ENCODE measurements at regions not wholly inside any gene's neighbourhood (a gene's known extent, or its start where the extent isn't known, plus 50 kb on each side); places are given as distances from the start of the nearest gene placed in this dataset.

DNA sequence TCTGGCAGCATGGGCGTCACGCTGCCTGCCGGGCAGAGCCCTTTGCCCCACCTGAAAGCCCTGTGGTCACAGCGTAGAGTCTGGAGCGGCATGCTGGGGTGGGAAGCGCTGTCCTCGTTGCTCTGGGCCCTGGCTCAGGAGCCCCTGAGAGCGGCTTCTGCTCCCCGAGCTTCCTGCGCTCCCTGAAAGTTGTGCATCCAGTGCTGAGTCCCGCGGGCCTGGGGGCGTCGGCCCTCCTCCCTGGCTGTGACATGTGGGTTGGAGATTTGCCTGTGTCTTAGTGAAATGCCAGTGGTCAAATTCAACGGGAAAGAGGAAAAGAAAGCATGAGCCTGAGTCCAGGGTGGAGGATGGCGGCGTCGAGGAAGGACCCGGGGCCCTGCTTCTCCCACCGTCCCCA is 1208.0 kb downstream of the BRD1 start:
- ChIA-PET POLR2A (no interaction called here), CTCF (no interaction called here)
- intact Hi-C loops (cut with micrococcal nuclease; ENCODE audit: unreplicated experiment) (no loop called here), in situ Hi-C loops (cut with HindIII; ENCODE audit: low pct_unique_long_range_greater_than_20kb, low sequenced_read_pairs) (no loop called here)
- no TSS peak for BruUV-seq (replicated peaks)
- Histone ChIP-seq H3K27me3 (ENCODE audit: control insufficient read depth, insufficient read depth, low read length) (no peaks in the 10 kb centered on the region; the same call in 1 of the 2 replicates), H3K4me3 (ENCODE audit: low read depth in 2 of 2, low read length in 2 of 2) (no peak overlapping the region), H3K9me3 (ENCODE audit: control insufficient read depth, insufficient read depth, low read depth, low read length) (no peaks in the 10 kb centered on the region), H3K27ac (ENCODE audit: low read length) (no peak overlapping the region), H3K4me1 (ENCODE audit: control insufficient read depth, insufficient read depth, low read length) (no peaks in the 10 kb centered on the region; the same call in 1 of the 2 replicates), H3K36me3 (ENCODE audit: control insufficient read depth, insufficient read depth, low read length) (no peaks in the 10 kb centered on the region)
- DNase-seq (ENCODE audit: low read depth, low spot score) (no peak), ATAC-seq (no peak)
- TF ChIP-seq SIN3A (IDR thresholded peaks at IDR 0.05; ENCODE audit: borderline replicate concordance, insufficient read depth, low read depth, low read length) = no peak
- TF ChIP-seq CTCF (IDR thresholded peaks at IDR 0.05) = no peak
- no peak for TF ChIP-seq TCF7L2 (IDR thresholded peaks at IDR 0.05; ENCODE audit: low read depth, low read length)

DNA sequence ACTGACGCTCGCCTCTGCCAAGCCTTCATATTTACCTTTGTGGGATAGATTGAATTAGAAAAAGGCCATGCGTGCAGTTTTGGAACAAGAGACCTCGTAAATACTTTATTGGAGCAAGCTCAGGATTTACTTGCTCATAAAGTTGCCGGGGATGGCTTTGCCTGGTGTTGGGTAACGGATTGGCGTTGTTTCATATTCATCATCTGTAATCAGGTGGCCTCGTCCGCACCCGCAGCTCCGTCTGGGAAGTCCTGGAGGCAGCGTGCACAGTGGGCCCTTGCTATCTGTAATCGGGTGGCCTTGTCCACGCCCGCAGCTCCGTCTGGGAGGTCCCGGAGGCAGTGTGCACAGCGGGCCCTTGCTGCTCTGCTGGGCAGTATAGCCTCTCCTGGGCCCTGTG is 1209.3 kb downstream of the BRD1 start:
- H3K9me3 ChIP-seq (ENCODE audit: control insufficient read depth, insufficient read depth, low read depth, low read length) = no peaks in the 10 kb centered on the region
- in situ Hi-C loops (cut with HindIII; ENCODE audit: low pct_unique_long_range_greater_than_20kb, low sequenced_read_pairs) (no loop called here), intact Hi-C loops (cut with micrococcal nuclease; ENCODE audit: unreplicated experiment) (no loop called here)
- H3K4me3 ChIP-seq (ENCODE audit: low read depth in 2 of 2, low read length in 2 of 2) = no peak overlapping the region
- no peak; the same call in 1 of the 2 replicates for ATAC-seq
- no peaks in the 10 kb centered on the region; the same call in 1 of the 2 replicates for H3K27me3 ChIP-seq (ENCODE audit: control insufficient read depth, insufficient read depth, low read length)
- ChIA-PET CTCF (no interaction called here), POLR2A (no interaction called here)
- DNase-seq (ENCODE audit: low read depth, low spot score) = no peak
- no peak overlapping the region for H3K27ac ChIP-seq (ENCODE audit: low read length)
- TF ChIP-seq, protein P1, sequence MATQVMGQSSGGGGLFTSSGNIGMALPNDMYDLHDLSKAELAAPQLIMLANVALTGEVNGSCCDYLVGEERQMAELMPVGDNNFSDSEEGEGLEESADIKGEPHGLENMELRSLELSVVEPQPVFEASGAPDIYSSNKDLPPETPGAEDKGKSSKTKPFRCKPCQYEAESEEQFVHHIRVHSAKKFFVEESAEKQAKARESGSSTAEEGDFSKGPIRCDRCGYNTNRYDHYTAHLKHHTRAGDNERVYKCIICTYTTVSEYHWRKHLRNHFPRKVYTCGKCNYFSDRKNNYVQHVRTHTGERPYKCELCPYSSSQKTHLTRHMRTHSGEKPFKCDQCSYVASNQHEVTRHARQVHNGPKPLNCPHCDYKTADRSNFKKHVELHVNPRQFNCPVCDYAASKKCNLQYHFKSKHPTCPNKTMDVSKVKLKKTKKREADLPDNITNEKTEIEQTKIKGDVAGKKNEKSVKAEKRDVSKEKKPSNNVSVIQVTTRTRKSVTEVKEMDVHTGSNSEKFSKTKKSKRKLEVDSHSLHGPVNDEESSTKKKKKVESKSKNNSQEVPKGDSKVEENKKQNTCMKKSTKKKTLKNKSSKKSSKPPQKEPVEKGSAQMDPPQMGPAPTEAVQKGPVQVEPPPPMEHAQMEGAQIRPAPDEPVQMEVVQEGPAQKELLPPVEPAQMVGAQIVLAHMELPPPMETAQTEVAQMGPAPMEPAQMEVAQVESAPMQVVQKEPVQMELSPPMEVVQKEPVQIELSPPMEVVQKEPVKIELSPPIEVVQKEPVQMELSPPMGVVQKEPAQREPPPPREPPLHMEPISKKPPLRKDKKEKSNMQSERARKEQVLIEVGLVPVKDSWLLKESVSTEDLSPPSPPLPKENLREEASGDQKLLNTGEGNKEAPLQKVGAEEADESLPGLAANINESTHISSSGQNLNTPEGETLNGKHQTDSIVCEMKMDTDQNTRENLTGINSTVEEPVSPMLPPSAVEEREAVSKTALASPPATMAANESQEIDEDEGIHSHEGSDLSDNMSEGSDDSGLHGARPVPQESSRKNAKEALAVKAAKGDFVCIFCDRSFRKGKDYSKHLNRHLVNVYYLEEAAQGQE (IDR thresholded peaks at IDR 0.05; ENCODE audit: insufficient read depth in 1 of 2, low read depth in 2 of 2, low read length in 1 of 2) = no peak
- TF ChIP-seq TCF7L2 (IDR thresholded peaks at IDR 0.05; ENCODE audit: low read depth, low read length) (no peak), POLR2AphosphoS5 (IDR thresholded peaks at IDR 0.05; ENCODE audit: low read depth, low read length) (no peak), CTCF (IDR thresholded peaks at IDR 0.05) (no peak), SIN3A (IDR thresholded peaks at IDR 0.05; ENCODE audit: borderline replicate concordance, insufficient read depth, low read depth, low read length) (no peak)
- no peaks in the 10 kb centered on the region; the same call in 1 of the 2 replicates for H3K4me1 ChIP-seq (ENCODE audit: control insufficient read depth, insufficient read depth, low read length)
- H3K36me3 ChIP-seq (ENCODE audit: control insufficient read depth, insufficient read depth, low read length) = no peaks in the 10 kb centered on the region
- BruUV-seq (replicated peaks) = no TSS peak

All from Panc1 (cell line).